ENCODE measurements at regions not wholly inside any gene's neighbourhood (a gene's known extent, or its start where the extent isn't known, plus 50 kb on each side); places are given as distances from the start of the nearest gene placed in this dataset.

DNA sequence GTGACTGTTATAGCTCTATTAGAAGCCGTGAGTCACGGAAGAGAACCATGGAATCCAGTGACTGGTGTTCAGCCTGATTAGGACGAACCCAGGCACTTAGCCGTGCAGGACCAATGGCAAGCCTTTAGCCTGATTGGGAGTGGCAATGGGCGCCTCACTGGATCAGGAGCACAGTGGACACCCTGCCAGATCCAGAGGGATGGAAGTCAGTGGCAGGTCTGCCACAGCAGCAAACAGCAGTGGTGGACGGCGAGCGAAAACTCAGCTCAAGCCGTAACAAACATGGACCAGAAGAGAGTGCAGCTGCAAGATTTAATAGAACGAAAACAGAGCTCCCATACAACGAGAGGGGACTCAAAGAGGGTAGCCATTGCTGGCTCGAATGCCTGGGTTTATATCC is 1326.5 kb downstream of the ADGRL3 start:
- in situ Hi-C loops (cut with MboI), result no loop called here
- no peaks in the 10 kb centered on the region for H3K4me1 ChIP-seq (ENCODE audit: control insufficient read depth, insufficient read depth, low read length)
- no peak overlapping the region for H3K4me3 ChIP-seq
- ChIA-PET RAD21 (ENCODE audit: unreplicated experiment) (no interaction called here), SMC1A (ENCODE audit: uncharacterized antibody, unreplicated experiment) (interaction anchor here (1.2 to 1.7 kb wide), 2 partner anchors 12 to 20 kb away, joined by 3 to 7 read pairs; no protein-coding TSS in a partner anchor), POLR2A (no interaction called here), CTCF (no interaction called here)
- no peaks in the 10 kb centered on the region for H3K36me3 ChIP-seq (ENCODE audit: control insufficient read depth in 2 of 2, insufficient read depth in 2 of 2, low read length in 1 of 2)
- no peak for FAIRE-seq
- no peak for ATAC-seq
- intact Hi-C loops (cut with micrococcal nuclease; ENCODE audit: unreplicated experiment), result no loop called here
- H3K27ac ChIP-seq (ENCODE audit: control insufficient read depth, insufficient read depth), result no peak overlapping the region
- TF ChIP-seq, protein P1, sequence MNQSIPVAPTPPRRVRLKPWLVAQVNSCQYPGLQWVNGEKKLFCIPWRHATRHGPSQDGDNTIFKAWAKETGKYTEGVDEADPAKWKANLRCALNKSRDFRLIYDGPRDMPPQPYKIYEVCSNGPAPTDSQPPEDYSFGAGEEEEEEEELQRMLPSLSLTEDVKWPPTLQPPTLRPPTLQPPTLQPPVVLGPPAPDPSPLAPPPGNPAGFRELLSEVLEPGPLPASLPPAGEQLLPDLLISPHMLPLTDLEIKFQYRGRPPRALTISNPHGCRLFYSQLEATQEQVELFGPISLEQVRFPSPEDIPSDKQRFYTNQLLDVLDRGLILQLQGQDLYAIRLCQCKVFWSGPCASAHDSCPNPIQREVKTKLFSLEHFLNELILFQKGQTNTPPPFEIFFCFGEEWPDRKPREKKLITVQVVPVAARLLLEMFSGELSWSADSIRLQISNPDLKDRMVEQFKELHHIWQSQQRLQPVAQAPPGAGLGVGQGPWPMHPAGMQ (IDR thresholded peaks at IDR 0.05; ENCODE audit: borderline replicate concordance), result no peak
- TF ChIP-seq WRNIP1 (IDR thresholded peaks at IDR 0.05; ENCODE audit: borderline replicate concordance, low read depth, low read length), result no peak
- no peak for TF ChIP-seq NR2C1 (IDR thresholded peaks at IDR 0.05)
- TF ChIP-seq, protein P2, sequence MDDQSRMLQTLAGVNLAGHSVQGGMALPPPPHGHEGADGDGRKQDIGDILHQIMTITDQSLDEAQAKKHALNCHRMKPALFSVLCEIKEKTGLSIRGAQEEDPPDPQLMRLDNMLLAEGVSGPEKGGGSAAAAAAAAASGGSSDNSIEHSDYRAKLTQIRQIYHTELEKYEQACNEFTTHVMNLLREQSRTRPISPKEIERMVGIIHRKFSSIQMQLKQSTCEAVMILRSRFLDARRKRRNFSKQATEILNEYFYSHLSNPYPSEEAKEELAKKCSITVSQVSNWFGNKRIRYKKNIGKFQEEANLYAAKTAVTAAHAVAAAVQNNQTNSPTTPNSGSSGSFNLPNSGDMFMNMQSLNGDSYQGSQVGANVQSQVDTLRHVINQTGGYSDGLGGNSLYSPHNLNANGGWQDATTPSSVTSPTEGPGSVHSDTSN (IDR thresholded peaks at IDR 0.05; ENCODE audit: insufficient replicate concordance, low read depth, low read length), result no peak
- TF ChIP-seq EZH2 (IDR thresholded peaks at IDR 0.05; ENCODE audit: borderline replicate concordance, control insufficient read depth, low read depth, low read length), result no peak
- TF ChIP-seq NFIC (IDR thresholded peaks at IDR 0.05; ENCODE audit: low read depth, low read length), result no peak
- H4K20me1 ChIP-seq (ENCODE audit: control insufficient read depth, insufficient read depth), result no peaks in the 10 kb centered on the region
- 44% methylated on average over 11 of the region's 12 CpGs for WGBS (ENCODE audit: insufficient coverage, insufficient replicate concordance, low lambda C conversion rate, missing lambda C conversion rate)
- no peak overlapping the region for H2AFZ ChIP-seq (ENCODE audit: control insufficient read depth, low read depth, low read length)
- no peak for DNase-seq (ENCODE audit: low read depth, low spot score)
- no TSS peak for BruUV-seq (replicated peaks)
- H3K79me2 ChIP-seq (ENCODE audit: control insufficient read depth, insufficient read depth, low read length), result no peaks in the 10 kb centered on the region
- H3K27me3 ChIP-seq (replicated peaks in 1 of 2; ENCODE audit: control insufficient read depth in 2 of 2, insufficient read depth in 2 of 2, low read length in 1 of 2), result no peaks in the 10 kb centered on the region
- no peak overlapping the region for H3K9ac ChIP-seq (ENCODE audit: control insufficient read depth, insufficient read depth, low read length)
- H3K4me2 ChIP-seq (ENCODE audit: control insufficient read depth, insufficient read depth), result no peak overlapping the region
- no peaks in the 10 kb centered on the region; the same call in 2 of the 3 replicates for H3K9me3 ChIP-seq (replicated peaks; ENCODE audit: control insufficient read depth, insufficient read depth, low read length)

Data from GM12878 (cell line).